ENCODE measurements at regions not wholly inside any gene's neighbourhood (a gene's known extent, or its start where the extent isn't known, plus 50 kb on each side); places are given as distances from the start of the nearest gene placed in this dataset.

GRCh38 chr9:78563269-78563668 lies 266.3 kb downstream of the PSAT1 start:
- no peak for DNase-seq (ENCODE audit: low read depth, low spot score)

DNA sequence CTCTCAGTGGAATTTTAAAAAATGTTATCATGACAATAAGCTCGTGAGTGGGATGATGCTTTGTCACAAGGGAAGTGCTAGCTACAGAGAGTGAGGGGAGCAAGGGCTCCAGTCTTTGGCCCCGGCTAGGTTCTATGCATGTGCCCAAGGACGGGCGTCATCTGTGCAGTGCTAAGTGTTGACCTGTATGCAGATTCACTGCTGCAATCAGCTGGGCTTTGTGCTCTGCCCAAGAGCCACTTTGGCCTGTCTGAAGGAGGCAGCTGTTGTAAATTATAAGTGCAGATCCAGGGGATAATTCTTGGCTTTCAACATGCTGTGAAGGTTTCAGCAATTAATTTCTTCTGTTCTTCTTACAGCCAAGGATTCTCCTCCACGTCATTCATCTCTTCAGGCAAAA lies 268.6 kb downstream of the PSAT1 start:
- DNase-seq (ENCODE audit: low read depth, low spot score): no peak

DNA sequence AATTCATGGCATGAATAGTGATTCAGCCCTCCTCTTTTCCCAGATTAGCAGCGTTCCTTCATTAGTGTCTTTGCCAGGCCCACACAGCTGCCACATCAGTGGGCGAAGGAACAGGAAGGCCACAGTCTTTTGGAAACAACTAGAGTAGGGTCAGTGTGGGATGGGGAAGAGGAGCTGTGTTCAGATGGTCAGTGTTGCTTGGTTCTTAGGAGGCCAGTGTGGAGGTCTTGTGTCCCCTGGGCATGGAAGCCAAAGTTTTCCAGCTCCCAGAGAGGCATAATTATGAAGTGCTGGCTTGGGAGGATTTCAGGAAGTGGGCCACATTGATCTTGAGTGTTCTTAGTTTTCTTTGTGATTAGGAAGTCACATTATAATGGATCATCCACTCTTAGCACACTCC lies 269.6 kb downstream of the PSAT1 start:
- no peak for DNase-seq (ENCODE audit: low read depth, low spot score)

GRCh38 chr9:78566948-78567675 lies 270.2 kb downstream of the PSAT1 start:
- DNase-seq (ENCODE audit: low read depth, low spot score): no peak

DNA sequence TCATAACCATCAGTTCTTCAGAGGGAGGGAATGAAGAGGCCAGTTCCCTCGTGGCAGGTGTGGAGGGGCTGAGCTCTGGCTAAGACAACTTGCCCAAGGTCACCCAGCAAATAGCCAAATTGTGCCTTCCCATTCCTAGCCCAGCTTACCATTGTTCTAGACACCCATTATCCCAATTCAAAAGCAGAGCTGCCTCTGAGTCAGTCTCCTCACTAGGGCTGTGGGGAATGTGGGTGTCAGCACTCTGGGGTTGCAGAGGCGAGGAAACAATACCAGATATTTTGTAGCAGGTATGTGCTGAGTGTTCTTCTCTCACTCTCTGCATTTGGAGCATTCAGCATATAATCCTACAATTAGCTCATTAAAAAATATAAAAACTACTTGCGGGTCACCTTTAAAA lies 270.8 kb downstream of the PSAT1 start:
- DNase-seq (ENCODE audit: low read depth, low spot score): no peak

GRCh38 chr9:78568774-78569173 lies 271.8 kb downstream of the PSAT1 start:
- no peak for DNase-seq (ENCODE audit: low read depth, low spot score)

DNA sequence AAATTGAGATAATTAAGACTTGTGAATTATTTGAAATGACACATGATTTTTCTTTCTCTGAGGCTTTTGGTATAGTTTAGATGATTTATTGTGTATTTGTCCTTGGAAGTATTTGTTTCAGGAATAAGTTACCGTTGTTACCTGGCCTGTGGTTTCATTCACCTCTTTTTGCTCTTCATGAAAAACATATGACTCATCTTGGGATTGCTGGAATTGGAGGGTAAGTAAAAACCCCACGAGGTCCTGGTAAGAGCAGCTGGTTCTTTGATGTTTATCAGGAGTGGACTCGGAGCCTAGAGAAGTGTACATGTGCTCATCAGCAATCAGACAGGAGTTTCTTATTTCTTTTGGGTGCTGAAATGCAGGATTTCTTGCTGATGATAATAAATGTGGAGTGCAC lies 275.3 kb downstream of the PSAT1 start:
- DNase-seq (ENCODE audit: low read depth, low spot score): no peak

- DNase-seq (ENCODE audit: low read depth, low spot score): no peak
Measured at GRCh38 chr9:78573205-78573604, 276.3 kb downstream of the PSAT1 start.

DNA sequence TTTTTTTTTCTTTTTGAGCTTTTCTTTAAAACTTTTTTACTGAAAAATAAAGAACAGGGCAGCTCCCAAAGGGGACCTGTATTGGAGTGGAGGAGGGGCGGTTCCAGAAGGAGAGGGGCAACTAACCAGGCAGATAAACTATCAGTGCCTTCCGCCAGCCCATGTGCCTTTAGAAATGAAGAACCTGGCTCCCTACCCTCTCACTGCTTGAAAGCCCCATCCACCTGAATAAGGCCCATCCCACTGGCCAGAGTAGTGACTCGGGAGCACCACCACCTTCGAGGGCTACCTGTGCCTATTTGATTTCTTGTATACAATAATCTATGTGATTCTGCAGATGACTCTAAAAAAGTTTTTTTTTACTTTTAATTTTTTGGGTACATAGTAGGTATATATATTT lies 276.7 kb downstream of the PSAT1 start:
- no peak for DNase-seq (ENCODE audit: low read depth, low spot score)

DNA sequence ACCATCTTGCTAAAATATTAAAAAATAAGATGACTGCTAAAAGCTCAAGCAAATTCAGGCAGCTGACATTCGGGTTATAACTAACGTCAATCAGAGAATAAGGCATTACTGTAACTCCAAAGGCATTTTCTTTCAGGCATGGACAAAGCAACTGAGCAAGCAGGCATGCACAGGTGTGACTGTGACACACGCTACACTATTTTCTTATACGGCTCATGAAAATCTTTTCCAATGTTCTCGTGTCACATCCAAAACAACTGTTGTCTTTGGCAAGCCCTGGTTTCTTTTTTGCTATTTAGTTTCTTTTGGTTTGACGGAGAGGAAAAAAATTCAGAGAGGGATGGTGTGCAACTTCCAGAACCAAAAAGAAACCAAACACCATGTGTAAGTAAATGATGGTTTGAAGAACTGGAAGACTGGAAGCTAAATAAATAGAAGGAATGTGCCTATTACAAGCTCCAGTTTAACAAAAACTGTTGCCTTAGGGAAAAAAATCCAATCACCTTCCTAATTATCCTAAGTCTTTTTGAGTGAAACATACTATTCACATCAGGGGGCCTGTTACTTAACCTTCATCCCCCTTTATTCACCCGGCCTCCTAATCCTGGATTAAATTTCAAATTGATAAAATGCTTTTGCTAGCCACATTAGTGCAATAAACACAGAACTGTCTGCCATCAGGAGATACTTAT lies 277.6 kb downstream of the PSAT1 start:
- no peak for DNase-seq (ENCODE audit: low read depth, low spot score)

- DNase-seq (ENCODE audit: low read depth, low spot score): no peak
Measured at GRCh38 chr9:78575081-78575480, 278.2 kb downstream of the PSAT1 start.

DNA sequence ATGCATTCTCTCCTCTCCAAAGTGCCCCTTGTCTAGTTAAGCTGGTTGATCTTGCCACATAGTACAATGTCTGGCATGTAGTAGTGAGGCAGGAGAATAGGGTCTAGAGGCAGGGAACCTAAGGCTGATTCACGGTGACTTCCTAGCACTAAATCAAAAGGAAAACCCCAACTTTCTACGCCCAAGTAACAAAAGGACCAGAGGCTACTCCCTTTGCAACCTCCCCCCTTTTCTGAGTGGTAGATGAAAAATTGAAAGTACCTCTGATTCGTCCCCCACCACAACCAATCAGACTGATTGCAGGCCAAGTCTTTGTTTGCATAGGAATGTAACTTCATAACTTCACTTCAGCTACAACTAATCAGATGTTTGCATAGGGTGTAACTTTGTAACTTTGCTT lies 278.8 kb downstream of the PSAT1 start:
- DNase-seq (ENCODE audit: low read depth, low spot score): no peak

- no peak for DNase-seq (ENCODE audit: low read depth, low spot score)
Measured at GRCh38 chr9:78577156-78577906, 280.4 kb downstream of the PSAT1 start.

- DNase-seq (ENCODE audit: low read depth, low spot score): no peak
Measured at GRCh38 chr9:78578072-78578471, 281.1 kb downstream of the PSAT1 start.

DNA sequence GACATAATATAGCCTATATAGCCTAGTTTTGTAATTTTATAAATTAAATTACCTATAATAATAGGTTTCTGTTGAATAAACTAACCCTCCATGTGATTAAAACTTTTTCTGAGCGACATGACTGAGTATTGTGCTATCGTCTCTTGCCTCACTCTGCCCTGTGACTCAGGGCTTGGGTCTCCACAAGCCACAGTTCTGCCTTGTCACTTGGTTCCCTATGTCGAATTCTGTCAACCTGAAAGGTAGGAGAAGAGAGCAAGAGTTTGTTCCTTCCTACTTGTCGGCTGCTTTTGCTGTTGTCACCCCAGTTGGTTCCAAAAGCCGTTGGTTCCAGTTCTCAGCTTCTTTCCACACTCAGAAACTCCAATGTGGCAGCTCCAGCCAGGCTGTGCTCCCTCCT lies 285.9 kb downstream of the PSAT1 start:
- DNase-seq (ENCODE audit: low read depth, low spot score): no peak

GRCh38 chr9:78584589-78584988 lies 287.7 kb downstream of the PSAT1 start:
- DNase-seq (ENCODE audit: low read depth, low spot score): no peak

DNA sequence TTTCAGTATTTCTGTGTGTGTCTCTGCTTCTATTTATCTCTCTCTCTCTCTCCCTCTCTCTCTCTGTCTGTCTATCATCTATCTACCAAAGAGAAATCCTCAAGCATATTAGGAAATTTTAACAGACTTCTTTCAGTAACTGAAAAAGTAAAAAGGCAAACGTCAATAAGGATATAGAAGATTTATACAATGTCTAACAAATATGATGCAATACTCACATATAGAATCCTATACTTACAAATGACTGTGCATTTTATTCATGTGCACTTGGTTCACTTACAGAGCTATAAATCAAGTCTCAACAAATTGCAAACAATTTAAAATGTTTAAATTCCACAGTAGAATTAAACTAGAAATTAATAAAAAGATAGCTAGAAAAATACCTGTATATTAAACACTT lies 289.0 kb downstream of the PSAT1 start:
- no peak for DNase-seq (ENCODE audit: low read depth, low spot score)

- DNase-seq (ENCODE audit: low read depth, low spot score): no peak
Measured at GRCh38 chr9:78590068-78590467, 293.1 kb downstream of the PSAT1 start.

- no peak for DNase-seq (ENCODE audit: low read depth, low spot score)
Measured at GRCh38 chr9:78592811-78593210, 295.9 kb downstream of the PSAT1 start.

- no peak for DNase-seq (ENCODE audit: low read depth, low spot score)
Measured at GRCh38 chr9:78595200-78595945, 298.4 kb downstream of the PSAT1 start.

- no peak for DNase-seq (ENCODE audit: low read depth, low spot score)
Measured at GRCh38 chr9:78596346-78596745, 299.4 kb downstream of the PSAT1 start.

- no peak for DNase-seq (ENCODE audit: low read depth, low spot score)
Measured at GRCh38 chr9:78598120-78598519, 301.2 kb downstream of the PSAT1 start.
